HG03039 (cell line): ENCODE measurements at regions not wholly inside any gene's neighbourhood (a gene's known extent, or its start where the extent isn't known, plus 50 kb on each side); places are given as distances from the start of the nearest gene placed in this dataset.
"Not testable (repeated sequence)": the region's sequence is repeated elsewhere in the genome, so short reads cannot be mapped to it uniquely, and the experiment has no call there.

Experiments
- ATAC-seq: cut with Tn5 transposase; IDR thresholded peaks from one replicate; pipeline ENCODE4 v1.9.1; 2021; ENCODE audit warnings: mild to moderate bottlenecking, moderate library complexity; ENCODE audit not compliant: unreplicated experiment

GRCh38 chr13:61672756-61673155 is 257.1 kb upstream of the PCDH20 start:
- no peak for ATAC-seq

- ATAC-seq = no peak
These were observed 254.9 kb upstream of the PCDH20 start for GRCh38 chr13:61670384-61671161.

- no peak for ATAC-seq
These were observed 249.4 kb upstream of the PCDH20 start for GRCh38 chr13:61664801-61665705.

- no peak for ATAC-seq
These were observed 238.8 kb upstream of the PCDH20 start for GRCh38 chr13:61654481-61654880.

GRCh38 chr13:61648547-61648946 is 232.9 kb upstream of the PCDH20 start:
- no peak for ATAC-seq

GRCh38 chr13:61612192-61612591 is 196.5 kb upstream of the PCDH20 start:
- no peak for ATAC-seq

- no peak for ATAC-seq
These were observed 192.5 kb upstream of the PCDH20 start for GRCh38 chr13:61608138-61608537.

- ATAC-seq = no peak
These were observed 184.8 kb upstream of the PCDH20 start for GRCh38 chr13:61600360-61601033.

GRCh38 chr13:61592489-61592888 is 176.8 kb upstream of the PCDH20 start:
- no peak for ATAC-seq

GRCh38 chr13:61575973-61576372 is 160.3 kb upstream of the PCDH20 start:
- no peak for ATAC-seq

- ATAC-seq = no peak
These were observed 148.0 kb upstream of the PCDH20 start for GRCh38 chr13:61563645-61564044.

GRCh38 chr13:61546911-61547310 is 131.3 kb upstream of the PCDH20 start:
- no peak for ATAC-seq

GRCh38 chr13:61546413-61546812 is 130.8 kb upstream of the PCDH20 start:
- ATAC-seq = no peak

- no peak for ATAC-seq
These were observed 120.8 kb upstream of the PCDH20 start for GRCh38 chr13:61536433-61536832.

GRCh38 chr13:61531383-61532065 is 115.9 kb upstream of the PCDH20 start:
- ATAC-seq = no peak

- ATAC-seq = not testable (repeated sequence)
These were observed 103.6 kb upstream of the PCDH20 start for GRCh38 chr13:61519214-61519613.

GRCh38 chr13:61508936-61509335 is 93.3 kb upstream of the PCDH20 start:
- ATAC-seq = no peak

- no peak for ATAC-seq
These were observed 84.5 kb upstream of the PCDH20 start for GRCh38 chr13:61500176-61500575.

GRCh38 chr13:61495648-61496047 is 80.0 kb upstream of the PCDH20 start:
- ATAC-seq = no peak

- ATAC-seq = not testable (repeated sequence)
These were observed 77.9 kb upstream of the PCDH20 start for GRCh38 chr13:61493556-61493955.

GRCh38 chr13:61486496-61486895 is 70.8 kb upstream of the PCDH20 start:
- no peak for ATAC-seq
